B cell (primary cell): ENCODE measurements at regions not wholly inside any gene's neighbourhood (a gene's known extent, or its start where the extent isn't known, plus 50 kb on each side); places are given as distances from the start of the nearest gene placed in this dataset.

Source experiments
- ATAC-seq: fragments of 200-7000 bp; cut with Tn5 transposase; one replicate; pipeline ENCODE4 v1.10.0; 2021; ENCODE audit warnings: low read depth, mild to moderate bottlenecking, moderate number of reproducible peaks, moderate library complexity
- CTCF ChIA-PET: fragments of 350-600 bp; sonication (Branson Sonifier 250); formaldehyde crosslinking; loops from one replicate; lab custom pipeline; 2021; ENCODE audit warnings: antibody characterized with exemption, inconsistent platforms; lab: Charles Lee
- POLR2A ChIA-PET: fragments of 350-600 bp; sonication (Branson Sonifier 250); formaldehyde crosslinking; loops from one replicate; lab custom pipeline; 2021; ENCODE audit warnings: antibody characterized with exemption; lab: Charles Lee
- DNase-seq: peaks from one replicate; pipeline ENCODE4 v3.0.0; 2013
- H2AFZ ChIP-seq: 2 replicates; pipeline ENCODE4 v1.6.1; 2012; ENCODE audit warnings: mild to moderate bottlenecking, low read depth, low read length; ENCODE audit not compliant: insufficient read depth, poor library complexity, severe bottlenecking
- H3K27ac ChIP-seq, 2 donors: 1 replicate in 1 of 2; 2 replicates in 1 of 2; pipeline ENCODE4 v1.5.1; 2012 to 2013; ENCODE audit warnings: low read length in 2 of 2, mild to moderate bottlenecking in 2 of 2, moderate library complexity in 1 of 2
- H3K27me3 ChIP-seq, 4 experiments: fragments of 200-600 bp in 1 of 4; sonication (generic) in 1 of 4; replicated peaks in 1 of 4; 1 replicate in 2 of 4; 2 replicates in 2 of 4; pipeline versions ENCODE4 v1.6.1 to v1.7.0; 2013 to 2016; ENCODE audit warnings: low read length in 3 of 4, mild to moderate bottlenecking in 2 of 4, mixed read lengths in 1 of 4, moderate library complexity in 1 of 4; ENCODE audit not compliant: insufficient read depth in 4 of 4, control insufficient read depth in 3 of 4; ENCODE audit errors: control extremely low read depth in 1 of 4
- H3K36me3 ChIP-seq, 2 experiments: replicated peaks in 1 of 2; 1 replicate in 1 of 2; 2 replicates in 1 of 2; pipeline versions ENCODE4 v1.6.1 to v1.7.1; 2013; ENCODE audit warnings: low read length in 1 of 2; ENCODE audit not compliant: insufficient read depth in 2 of 2, control insufficient read depth in 1 of 2; ENCODE audit errors: control extremely low read depth in 1 of 2, extremely low read depth in 1 of 2
- H3K4me1 ChIP-seq, 2 donors: fragments of 200-600 bp in 1 of 2; sonication (generic) in 1 of 2; 1 replicate in 1 of 2; 2 replicates in 1 of 2; pipeline versions ENCODE4 v1.5.1 to v1.6.1; 2013 to 2017; ENCODE audit warnings: low read length in 2 of 2; ENCODE audit not compliant: control insufficient read depth in 2 of 2, insufficient read depth in 2 of 2
- H3K4me2 ChIP-seq: replicated peaks from 2 replicates; pipeline ENCODE3; 2012; ENCODE audit warnings: mild to moderate bottlenecking, low read depth, low read length; ENCODE audit not compliant: poor library complexity, severe bottlenecking
- H3K4me3 ChIP-seq, 5 experiments: fragments of 200-600 bp in 1 of 5; sonication (generic) in 1 of 5; 1 replicate in 3 of 5; 2 replicates in 2 of 5; pipeline versions ENCODE4 v1.5.1 to v1.7.0; 2011 to 2016; ENCODE audit warnings: low read length in 4 of 5, mild to moderate bottlenecking in 4 of 5, low read depth in 2 of 5, control low read depth in 1 of 5, moderate library complexity in 1 of 5; ENCODE audit not compliant: insufficient read depth in 1 of 5; ENCODE audit errors: control extremely low read depth in 1 of 5, extremely low read depth in 1 of 5
- H3K79me2 ChIP-seq: fragments of 200-600 bp; sonication (generic); one replicate; pipeline ENCODE4 v1.6.0; 2016; ENCODE audit warnings: low read length; ENCODE audit not compliant: control insufficient read depth, insufficient read depth
- H3K9ac ChIP-seq: fragments of 200-600 bp; sonication (generic); 2 replicates; pipeline ENCODE4 v1.6.1; 2017; ENCODE audit warnings: mild to moderate bottlenecking, low read length, moderate library complexity
- H3K9me3 ChIP-seq, 3 donors: one replicate each; pipeline versions ENCODE4 v1.6.1 to v1.7.1; 2013; ENCODE audit warnings: low read length in 2 of 3; ENCODE audit not compliant: control insufficient read depth in 2 of 3, insufficient read depth in 1 of 3; ENCODE audit errors: control extremely low read depth in 1 of 3
- H4K20me1 ChIP-seq: 2 replicates; pipeline ENCODE4 v1.6.0; 2012; ENCODE audit warnings: mild to moderate bottlenecking, low read length; ENCODE audit not compliant: insufficient read depth, control insufficient read depth, poor library complexity, severe bottlenecking
- H3K27ac Mint-ChIP-seq: one replicate; pipeline ENCODE4 v1.8.0; 2021; ENCODE audit warnings: mixed read lengths
- H3K27me3 Mint-ChIP-seq: one replicate; pipeline ENCODE4 v1.8.0; 2021; ENCODE audit warnings: mixed read lengths
- H3K4me1 Mint-ChIP-seq: one replicate; pipeline ENCODE4 v1.8.0; 2021; ENCODE audit warnings: mixed read lengths
- H3K4me3 Mint-ChIP-seq: one replicate; pipeline ENCODE4 v1.8.0; 2021; ENCODE audit warnings: mixed read lengths
- H3K9me3 Mint-ChIP-seq: one replicate; pipeline ENCODE4 v1.8.0; 2022; ENCODE audit warnings: mixed read lengths; ENCODE audit not compliant: insufficient read depth
- EZH2 ChIP-seq: IDR thresholded peaks from 2 replicates; pipeline ENCODE4 v1.6.1; 2012; ENCODE audit warnings: borderline replicate concordance, low read depth, mild to moderate bottlenecking, moderate library complexity, low read length; ENCODE audit not compliant: insufficient read depth, poor library complexity, severe bottlenecking
- WGBS: methylation state at CpG from one replicate; pipeline ENCODE4 v1.1.5; 2013; ENCODE audit warnings: missing lambda C conversion rate; ENCODE audit not compliant: insufficient coverage; 5-methylcytosine and 5-hydroxymethylcytosine counted together
- intact Hi-C: fragments of 100-400 bp; cut with micrococcal nuclease; formaldehyde crosslinking; loops from one replicate; pipeline ENCODE4 v1.10.0; 2022
- TF ChIP-seq, protein P1 (sequence below): fragments of 200-600 bp; IDR thresholded peaks from one replicate; pipeline ENCODE4 v1.8.0; 2022; ENCODE audit warnings: antibody characterized with exemption, mild to moderate bottlenecking

DNA sequence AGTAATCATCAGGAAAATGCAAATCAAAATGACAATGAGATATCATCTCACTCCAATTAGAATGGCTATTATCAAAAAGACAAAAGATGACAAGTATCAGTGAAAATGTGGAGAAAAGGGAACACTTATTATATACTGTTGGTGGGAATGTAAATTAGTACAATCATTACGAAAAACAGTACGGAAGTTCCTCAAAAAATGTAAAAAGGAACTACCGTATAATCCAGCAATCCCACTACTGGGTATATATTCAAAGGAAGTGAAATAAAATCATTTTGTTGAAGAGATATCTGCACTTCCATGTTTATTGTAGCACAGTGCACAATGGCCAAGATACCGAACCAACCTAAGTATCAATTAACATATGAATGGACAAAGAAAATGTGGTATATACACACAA lies 52.4 kb upstream of the TEX51 start:
- POLR2A ChIA-PET, result no interaction called here
- H3K9ac ChIP-seq, result no peak overlapping the region
- H3K4me1 ChIP-seq, result no peaks in the 10 kb centered on the region
- no peaks in the 10 kb centered on the region for H3K4me1 Mint-ChIP-seq
- H2AFZ ChIP-seq, result no peak overlapping the region
- H3K9me3 ChIP-seq, result peaks cover 0 to 2% (median 0%) of the 10 kb centered on the region in 3 donors
- no peaks in the 10 kb centered on the region for H3K36me3 ChIP-seq
- no peak overlapping the region for H3K4me2 ChIP-seq
- no peaks in the 10 kb centered on the region for H4K20me1 ChIP-seq
- CTCF ChIA-PET, result no interaction called here
- no peak overlapping the region for H3K4me3 ChIP-seq
- intact Hi-C loops, result no loop called here
- no peak overlapping the region for H3K27ac Mint-ChIP-seq
- no peaks in the 10 kb centered on the region for H3K79me2 ChIP-seq
- TF ChIP-seq EZH2, result no peak
- TF ChIP-seq, protein P1, sequence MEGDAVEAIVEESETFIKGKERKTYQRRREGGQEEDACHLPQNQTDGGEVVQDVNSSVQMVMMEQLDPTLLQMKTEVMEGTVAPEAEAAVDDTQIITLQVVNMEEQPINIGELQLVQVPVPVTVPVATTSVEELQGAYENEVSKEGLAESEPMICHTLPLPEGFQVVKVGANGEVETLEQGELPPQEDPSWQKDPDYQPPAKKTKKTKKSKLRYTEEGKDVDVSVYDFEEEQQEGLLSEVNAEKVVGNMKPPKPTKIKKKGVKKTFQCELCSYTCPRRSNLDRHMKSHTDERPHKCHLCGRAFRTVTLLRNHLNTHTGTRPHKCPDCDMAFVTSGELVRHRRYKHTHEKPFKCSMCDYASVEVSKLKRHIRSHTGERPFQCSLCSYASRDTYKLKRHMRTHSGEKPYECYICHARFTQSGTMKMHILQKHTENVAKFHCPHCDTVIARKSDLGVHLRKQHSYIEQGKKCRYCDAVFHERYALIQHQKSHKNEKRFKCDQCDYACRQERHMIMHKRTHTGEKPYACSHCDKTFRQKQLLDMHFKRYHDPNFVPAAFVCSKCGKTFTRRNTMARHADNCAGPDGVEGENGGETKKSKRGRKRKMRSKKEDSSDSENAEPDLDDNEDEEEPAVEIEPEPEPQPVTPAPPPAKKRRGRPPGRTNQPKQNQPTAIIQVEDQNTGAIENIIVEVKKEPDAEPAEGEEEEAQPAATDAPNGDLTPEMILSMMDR, result no peak
- no peak overlapping the region for H3K27ac ChIP-seq
- H3K27me3 ChIP-seq, result peaks cover 0 to 4% (median 0%) of the 10 kb centered on the region in 4 experiments
- ATAC-seq (no peak), DNase-seq (no peak)
- no peaks in the 10 kb centered on the region for H3K9me3 Mint-ChIP-seq
- no CpG with 5 or more reads among the region's 4 CpGs for WGBS
- peaks cover 4% of the 10 kb centered on the region for H3K27me3 Mint-ChIP-seq
- H3K4me3 Mint-ChIP-seq, result no peak overlapping the region
